ENCODE measurements at regions not wholly inside any gene's neighbourhood (a gene's known extent, or its start where the extent isn't known, plus 50 kb on each side); places are given as distances from the start of the nearest gene placed in this dataset.

DNA sequence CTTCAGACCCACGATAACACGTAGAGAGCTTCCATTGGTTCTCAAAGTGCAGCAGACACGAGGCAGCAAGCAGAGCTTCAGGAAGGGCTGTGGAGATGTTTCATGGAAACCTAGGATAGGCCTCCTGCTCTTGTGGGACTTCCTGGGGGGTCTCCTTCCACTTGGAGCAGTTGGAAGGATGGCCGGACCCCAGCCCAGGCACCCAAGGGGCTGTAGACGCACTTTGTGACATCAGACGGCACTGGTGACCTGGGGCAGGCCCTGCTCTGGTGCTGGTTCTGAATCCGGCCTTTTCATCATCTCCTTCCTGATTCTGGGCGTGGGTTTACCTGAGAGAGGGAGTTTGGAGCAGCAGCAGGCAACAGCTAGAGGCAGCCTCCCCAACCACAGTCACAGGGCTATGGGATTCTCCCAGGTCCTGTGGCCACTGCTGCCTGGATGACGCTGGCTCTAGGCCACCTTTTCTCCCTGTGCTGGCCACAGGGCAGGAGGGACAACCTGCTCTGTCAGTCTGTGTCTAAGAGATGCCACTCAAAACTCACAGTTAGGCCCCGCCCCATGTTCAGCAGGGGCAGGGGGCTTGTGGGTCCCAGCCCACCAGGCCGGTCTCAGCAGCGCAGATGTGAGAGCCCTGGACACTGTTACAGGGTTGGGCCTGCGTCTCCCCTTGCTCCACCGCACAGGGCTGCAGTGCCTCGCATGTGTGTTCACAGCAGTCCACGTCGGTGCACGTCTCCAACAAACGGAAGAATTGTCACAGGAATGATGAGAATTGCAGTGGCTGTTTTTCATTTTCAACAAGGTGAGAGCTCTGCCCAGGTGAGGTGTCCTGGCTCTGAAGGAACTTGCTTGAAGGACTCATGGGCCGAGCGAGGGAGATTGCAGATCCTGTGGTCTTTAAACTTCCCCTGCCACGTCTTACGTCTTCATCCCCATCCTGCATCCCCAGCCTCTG, 569.3 kb downstream of the TCERG1L start:
- no peak for DNase-seq (ENCODE audit: low read depth)
- TF ChIP-seq CTCF (IDR thresholded peaks at IDR 0.05; ENCODE audit: insufficient read depth, low read depth, low read length): no peak
- Histone ChIP-seq H3K36me3 (ENCODE audit: control insufficient read depth, insufficient read depth, low read length) (no peaks in the 10 kb centered on the region), H3K27me3 (ENCODE audit: control insufficient read depth, insufficient read depth, low read length) (no peaks in the 10 kb centered on the region), H3K4me3 (ENCODE audit: low read depth, low read length) (no peak overlapping the region)
- POLR2A ChIA-PET: no interaction called here
- CTCF ChIA-PET: no interaction called here

GRCh38 chr10:130742941-130743675, 568.4 kb downstream of the TCERG1L start:
- H3K36me3 ChIP-seq (ENCODE audit: control insufficient read depth, insufficient read depth, low read length): no peaks in the 10 kb centered on the region
- no peaks in the 10 kb centered on the region for H3K27me3 ChIP-seq (ENCODE audit: control insufficient read depth, insufficient read depth, low read length)
- ChIA-PET POLR2A (no interaction called here), CTCF (no interaction called here)
- no peak overlapping the region for H3K4me3 ChIP-seq (ENCODE audit: low read depth, low read length)
- no peak for TF ChIP-seq CTCF (IDR thresholded peaks at IDR 0.05; ENCODE audit: insufficient read depth, low read depth, low read length)
- no peak for DNase-seq (ENCODE audit: low read depth)

DNA sequence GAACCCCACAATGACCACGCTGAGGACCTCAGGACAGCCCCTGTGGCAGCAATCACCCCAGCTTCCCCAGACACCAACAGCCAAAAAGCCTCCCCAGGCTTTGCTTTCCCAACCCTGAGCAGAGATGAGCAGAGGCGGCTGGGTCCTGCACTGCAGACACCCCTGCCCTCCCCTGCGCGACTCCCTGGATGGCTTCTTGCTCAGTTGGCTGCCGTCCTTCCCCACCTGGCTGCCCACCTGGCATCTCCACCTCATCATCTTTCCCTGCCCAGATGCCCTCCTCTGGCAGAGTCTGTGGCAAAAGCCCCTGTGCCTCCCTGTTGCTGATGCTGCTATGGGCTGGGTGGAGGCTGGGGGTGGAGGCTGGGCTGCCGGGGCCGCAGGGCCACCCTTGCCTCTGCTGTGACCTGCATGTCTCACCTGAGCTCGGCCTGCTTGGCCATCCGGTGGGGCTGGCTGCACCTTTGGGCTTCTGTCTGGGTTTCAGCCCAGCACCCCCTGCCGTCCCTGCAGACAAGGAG, 567.7 kb downstream of the TCERG1L start:
- Histone ChIP-seq H3K4me3 (ENCODE audit: low read depth, low read length) (no peak overlapping the region), H3K27me3 (ENCODE audit: control insufficient read depth, insufficient read depth, low read length) (no peaks in the 10 kb centered on the region), H3K36me3 (ENCODE audit: control insufficient read depth, insufficient read depth, low read length) (no peaks in the 10 kb centered on the region)
- POLR2A ChIA-PET: no interaction called here
- TF ChIP-seq CTCF (IDR thresholded peaks at IDR 0.05; ENCODE audit: insufficient read depth, low read depth, low read length): no peak
- no peak for DNase-seq (ENCODE audit: low read depth)
- CTCF ChIA-PET: no interaction called here

GRCh38 chr10:130744631-130745030, 566.9 kb downstream of the TCERG1L start:
- no peaks in the 10 kb centered on the region for H3K36me3 ChIP-seq (ENCODE audit: control insufficient read depth, insufficient read depth, low read length)
- ChIA-PET POLR2A (no interaction called here), CTCF (no interaction called here)
- no peak for TF ChIP-seq CTCF (IDR thresholded peaks at IDR 0.05; ENCODE audit: insufficient read depth, low read depth, low read length)
- H3K4me3 ChIP-seq (ENCODE audit: low read depth, low read length): no peak overlapping the region
- no peak for DNase-seq (ENCODE audit: low read depth)
- no peaks in the 10 kb centered on the region for H3K27me3 ChIP-seq (ENCODE audit: control insufficient read depth, insufficient read depth, low read length)

- no peak overlapping the region for H3K4me3 ChIP-seq (ENCODE audit: low read depth, low read length)
- no peak for TF ChIP-seq CTCF (IDR thresholded peaks at IDR 0.05; ENCODE audit: insufficient read depth, low read depth, low read length)
- no peak for DNase-seq (ENCODE audit: low read depth)
- POLR2A ChIA-PET: no interaction called here
- no peaks in the 10 kb centered on the region for H3K27me3 ChIP-seq (ENCODE audit: control insufficient read depth, insufficient read depth, low read length)
- CTCF ChIA-PET: no interaction called here
- no peaks in the 10 kb centered on the region for H3K36me3 ChIP-seq (ENCODE audit: control insufficient read depth, insufficient read depth, low read length)
Observed at GRCh38 chr10:130745251-130745650, 566.3 kb downstream of the TCERG1L start.

All from BJ (cell line).